ENCODE measurements at regions not wholly inside any gene's neighbourhood (a gene's known extent, or its start where the extent isn't known, plus 50 kb on each side); places are given as distances from the start of the nearest gene placed in this dataset.

DNA sequence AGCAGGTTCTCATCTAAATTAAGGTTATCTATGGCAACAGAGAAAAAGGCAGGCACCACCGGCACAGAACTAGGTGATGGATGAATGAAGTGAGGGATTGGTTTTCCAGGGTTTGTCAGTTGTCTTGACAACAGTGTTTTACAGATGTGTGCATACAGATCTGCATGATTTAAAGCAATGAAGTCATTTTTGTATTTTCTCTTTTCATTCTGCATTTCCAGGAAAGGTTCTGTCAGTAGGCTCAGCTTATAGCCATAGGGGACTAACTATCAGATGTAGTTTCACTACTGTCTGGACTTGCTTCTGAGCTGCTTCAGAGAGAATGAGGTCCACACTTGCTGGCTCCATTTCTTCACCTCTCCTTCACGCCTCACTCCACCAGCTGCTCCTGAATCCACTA is 98.2 kb upstream of the LMO4 start:
- H2BK12ac ChIP-seq (ENCODE audit: insufficient read length, low read depth, low read length), result no peak overlapping the region
- H3K14ac ChIP-seq (ENCODE audit: insufficient read depth, low read length), result no peak overlapping the region
- no CpG with 5 or more reads among the region's 2 CpGs for WGBS (ENCODE audit: extremely low coverage, insufficient read length, low lambda C conversion rate)
- H3K4me3 Mint-ChIP-seq, result no peak overlapping the region
- no peak overlapping the region for H3K18ac ChIP-seq (ENCODE audit: insufficient read length, low read depth, low read length)
- TF ChIP-seq, protein P1, sequence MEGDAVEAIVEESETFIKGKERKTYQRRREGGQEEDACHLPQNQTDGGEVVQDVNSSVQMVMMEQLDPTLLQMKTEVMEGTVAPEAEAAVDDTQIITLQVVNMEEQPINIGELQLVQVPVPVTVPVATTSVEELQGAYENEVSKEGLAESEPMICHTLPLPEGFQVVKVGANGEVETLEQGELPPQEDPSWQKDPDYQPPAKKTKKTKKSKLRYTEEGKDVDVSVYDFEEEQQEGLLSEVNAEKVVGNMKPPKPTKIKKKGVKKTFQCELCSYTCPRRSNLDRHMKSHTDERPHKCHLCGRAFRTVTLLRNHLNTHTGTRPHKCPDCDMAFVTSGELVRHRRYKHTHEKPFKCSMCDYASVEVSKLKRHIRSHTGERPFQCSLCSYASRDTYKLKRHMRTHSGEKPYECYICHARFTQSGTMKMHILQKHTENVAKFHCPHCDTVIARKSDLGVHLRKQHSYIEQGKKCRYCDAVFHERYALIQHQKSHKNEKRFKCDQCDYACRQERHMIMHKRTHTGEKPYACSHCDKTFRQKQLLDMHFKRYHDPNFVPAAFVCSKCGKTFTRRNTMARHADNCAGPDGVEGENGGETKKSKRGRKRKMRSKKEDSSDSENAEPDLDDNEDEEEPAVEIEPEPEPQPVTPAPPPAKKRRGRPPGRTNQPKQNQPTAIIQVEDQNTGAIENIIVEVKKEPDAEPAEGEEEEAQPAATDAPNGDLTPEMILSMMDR (conservative IDR thresholded peaks at IDR 0.05), result no peak
- H2AFZ ChIP-seq (ENCODE audit: low read length), result no peak overlapping the region
- no peaks in the 10 kb centered on the region for H3K9me3 Mint-ChIP-seq
- H3K79me1 ChIP-seq (ENCODE audit: insufficient read depth, low read depth, low read length, poor library complexity, severe bottlenecking), result no peaks in the 10 kb centered on the region
- no peaks in the 10 kb centered on the region for H3K79me2 ChIP-seq (ENCODE audit: insufficient read depth, low read length)
- no peak overlapping the region for H2AK5ac ChIP-seq (ENCODE audit: insufficient read length, low read length)
- H4K5ac ChIP-seq (ENCODE audit: insufficient read length, low read depth, low read length), result no peak overlapping the region
- no peaks in the 10 kb centered on the region for H3K27me3 ChIP-seq (ENCODE audit: insufficient read depth, low read length)
- no peak overlapping the region for H3K4me2 ChIP-seq (ENCODE audit: insufficient read depth, insufficient read length, low read length)
- H3K27ac Mint-ChIP-seq, result no peak overlapping the region
- H3K4ac ChIP-seq (ENCODE audit: low read depth, low read length), result no peak overlapping the region
- H3T11ph ChIP-seq (ENCODE audit: low read length), result no peak overlapping the region
- no peak overlapping the region for H2BK120ac ChIP-seq (ENCODE audit: low read depth, low read length, poor library complexity, severe bottlenecking)
- H3K27ac ChIP-seq (ENCODE audit: insufficient read length, low read depth, low read length), result no peak overlapping the region
- H3K9me3 ChIP-seq (ENCODE audit: control insufficient read depth, low read depth, low read length), result no peaks in the 10 kb centered on the region
- no peak overlapping the region for H2BK20ac ChIP-seq (ENCODE audit: low read depth, low read length, poor library complexity, severe bottlenecking)
- H3K23ac ChIP-seq (ENCODE audit: insufficient read length, low read depth, low read length), result no peak overlapping the region
- no peak for DNase-seq
- no peaks in the 10 kb centered on the region; the same call in 1 of the 2 replicates for H3K27me3 Mint-ChIP-seq (ENCODE audit: low read depth)
- H3K9ac ChIP-seq (ENCODE audit: extremely low read depth, insufficient read length, low read length), result no peak overlapping the region
- H3K4me1 Mint-ChIP-seq, result peaks cover 11 to 14% of the 10 kb centered on the region in 2 experiments
- H2BK5ac ChIP-seq (ENCODE audit: insufficient read length, low read length), result no peak overlapping the region
- H4K8ac ChIP-seq (replicated peaks; ENCODE audit: insufficient read length, low read depth, low read length), result no peak overlapping the region
- no peak overlapping the region for H2BK15ac ChIP-seq (ENCODE audit: low read depth, low read length)
- H4K20me1 ChIP-seq (ENCODE audit: control insufficient read depth, insufficient read depth, insufficient read length), result no peaks in the 10 kb centered on the region
- H3K36me3 Mint-ChIP-seq (ENCODE audit: insufficient read depth in 1 of 3, low read depth in 3 of 3), result no peaks in the 10 kb centered on the region
- no peak overlapping the region for H4K91ac ChIP-seq (ENCODE audit: insufficient read length, low read depth, low read length)
- peaks cover 3% of the 10 kb centered on the region; the same call in 1 of the 2 replicates for H3K4me1 ChIP-seq (ENCODE audit: insufficient read depth, low read length)
- no peak overlapping the region for H3K56ac ChIP-seq (ENCODE audit: insufficient read length, low read depth, low read length)
- H3K23me2 ChIP-seq (ENCODE audit: insufficient read length, low read depth, low read length, poor library complexity, severe bottlenecking), result no peaks in the 10 kb centered on the region
